GM12873 (cell line): ENCODE measurements at regions not wholly inside any gene's neighbourhood (a gene's known extent, or its start where the extent isn't known, plus 50 kb on each side); places are given as distances from the start of the nearest gene placed in this dataset.

Source experiments
- TF ChIP-seq, protein P1 (sequence below): IDR thresholded peaks from 2 replicates; pipeline ENCODE4 v1.5.1; 2012; ENCODE audit warnings: low read depth, mild to moderate bottlenecking, moderate library complexity, low read length, control low read depth; ENCODE audit not compliant: insufficient read depth; ENCODE audit errors: missing control alignments

DNA sequence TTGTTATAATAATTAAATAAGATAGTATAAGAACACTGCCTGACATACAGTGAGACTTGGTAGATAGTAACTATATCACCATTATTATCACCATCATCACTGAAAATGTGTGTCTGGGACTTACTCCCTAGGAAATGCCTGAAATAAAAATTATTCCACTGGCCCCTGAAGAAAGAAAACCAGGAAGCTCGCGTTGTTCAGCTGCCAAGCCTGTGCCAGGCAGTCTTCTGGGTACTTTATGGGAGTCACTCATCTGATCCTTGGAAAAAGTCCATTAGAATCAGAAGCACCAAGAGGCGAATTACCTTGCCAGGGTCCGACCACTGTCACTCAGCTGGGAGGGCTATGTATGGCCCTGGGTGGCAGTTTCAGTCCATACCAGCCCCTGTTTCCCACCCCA lies 220.3 kb upstream of the TPM1 start:
- TF ChIP-seq, protein P1, sequence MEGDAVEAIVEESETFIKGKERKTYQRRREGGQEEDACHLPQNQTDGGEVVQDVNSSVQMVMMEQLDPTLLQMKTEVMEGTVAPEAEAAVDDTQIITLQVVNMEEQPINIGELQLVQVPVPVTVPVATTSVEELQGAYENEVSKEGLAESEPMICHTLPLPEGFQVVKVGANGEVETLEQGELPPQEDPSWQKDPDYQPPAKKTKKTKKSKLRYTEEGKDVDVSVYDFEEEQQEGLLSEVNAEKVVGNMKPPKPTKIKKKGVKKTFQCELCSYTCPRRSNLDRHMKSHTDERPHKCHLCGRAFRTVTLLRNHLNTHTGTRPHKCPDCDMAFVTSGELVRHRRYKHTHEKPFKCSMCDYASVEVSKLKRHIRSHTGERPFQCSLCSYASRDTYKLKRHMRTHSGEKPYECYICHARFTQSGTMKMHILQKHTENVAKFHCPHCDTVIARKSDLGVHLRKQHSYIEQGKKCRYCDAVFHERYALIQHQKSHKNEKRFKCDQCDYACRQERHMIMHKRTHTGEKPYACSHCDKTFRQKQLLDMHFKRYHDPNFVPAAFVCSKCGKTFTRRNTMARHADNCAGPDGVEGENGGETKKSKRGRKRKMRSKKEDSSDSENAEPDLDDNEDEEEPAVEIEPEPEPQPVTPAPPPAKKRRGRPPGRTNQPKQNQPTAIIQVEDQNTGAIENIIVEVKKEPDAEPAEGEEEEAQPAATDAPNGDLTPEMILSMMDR, result no peak

DNA sequence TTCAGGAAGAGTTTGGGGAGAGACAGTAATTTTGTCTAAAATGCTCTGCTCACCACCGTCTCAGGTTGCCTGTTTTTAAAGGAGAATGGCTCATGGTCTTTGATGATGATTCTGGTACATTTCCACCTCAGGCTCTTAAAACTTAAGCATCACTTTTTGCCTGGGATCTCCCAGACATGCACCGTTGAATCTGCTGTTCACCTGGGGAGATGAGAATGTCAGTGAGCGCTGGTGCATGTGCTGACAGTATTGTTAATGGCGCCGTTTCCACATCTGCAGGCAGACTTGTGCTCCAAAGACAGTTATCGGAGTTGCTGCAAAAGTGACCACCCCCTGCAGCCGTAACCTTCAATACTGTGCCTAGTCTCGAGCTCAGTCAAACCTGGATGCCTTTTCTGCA lies 219.0 kb upstream of the TPM1 start:
- TF ChIP-seq, protein P1, result no peak

DNA sequence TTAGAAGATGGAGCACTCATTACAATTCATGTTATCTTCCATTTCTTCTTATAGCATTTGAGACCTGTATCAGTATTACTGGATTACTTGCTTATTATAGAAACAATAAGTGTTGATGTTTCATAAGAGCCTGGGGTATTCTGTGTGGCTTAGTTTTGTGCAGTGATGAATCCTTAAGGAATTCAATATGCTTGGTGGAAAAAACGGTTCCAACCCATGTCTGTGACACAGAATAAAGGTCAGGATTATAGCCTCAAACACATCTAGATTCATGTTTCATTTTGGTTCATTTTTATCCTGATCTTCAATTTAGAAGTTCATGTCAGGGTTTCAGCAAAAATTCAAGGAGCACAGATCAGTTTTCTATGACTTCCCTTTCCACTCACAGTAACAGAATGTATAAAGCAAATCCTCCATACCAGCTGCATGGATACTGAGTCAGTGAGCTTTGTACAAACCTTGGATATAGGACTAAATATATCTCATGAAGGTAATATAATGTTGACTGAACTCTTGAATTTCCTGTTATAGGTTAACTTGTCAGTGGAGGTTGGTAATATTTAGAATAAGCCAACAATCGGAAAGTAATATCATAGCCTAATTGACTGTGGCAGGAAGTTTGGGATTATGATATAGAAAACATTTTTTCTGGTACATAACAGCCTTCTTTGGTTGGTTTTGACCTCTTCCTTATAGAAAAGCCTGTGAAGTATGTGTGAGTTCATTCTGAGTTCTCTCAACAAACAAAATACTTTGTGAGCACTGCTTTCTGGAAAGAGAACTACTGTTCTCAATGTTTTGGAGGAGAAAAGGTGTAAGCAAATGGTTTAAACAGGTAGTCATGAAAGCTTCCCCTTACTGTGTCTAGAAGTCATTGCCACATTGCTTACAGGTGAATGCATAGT lies 218.2 kb upstream of the TPM1 start:
- TF ChIP-seq, protein P1, result no peak

DNA sequence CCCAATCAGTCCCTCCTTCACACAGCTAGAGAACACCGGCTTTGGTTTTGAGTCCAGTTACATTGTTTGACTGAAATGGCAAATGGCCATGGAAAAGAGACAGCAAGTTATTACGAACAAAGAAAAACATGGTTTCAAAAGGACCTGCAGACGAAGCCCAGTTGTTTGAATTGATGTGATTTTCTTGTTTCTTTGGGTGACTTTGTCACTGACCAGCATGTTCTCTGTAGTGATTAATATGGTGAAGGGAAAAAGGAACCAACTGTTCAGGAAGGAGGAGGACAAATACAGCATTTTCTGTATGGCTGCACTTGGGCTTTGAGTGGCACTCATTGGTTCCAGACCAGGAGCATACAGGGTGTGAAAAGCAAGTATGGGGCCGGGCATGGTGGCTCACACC lies 217.4 kb upstream of the TPM1 start:
- TF ChIP-seq, protein P1, result no peak

DNA sequence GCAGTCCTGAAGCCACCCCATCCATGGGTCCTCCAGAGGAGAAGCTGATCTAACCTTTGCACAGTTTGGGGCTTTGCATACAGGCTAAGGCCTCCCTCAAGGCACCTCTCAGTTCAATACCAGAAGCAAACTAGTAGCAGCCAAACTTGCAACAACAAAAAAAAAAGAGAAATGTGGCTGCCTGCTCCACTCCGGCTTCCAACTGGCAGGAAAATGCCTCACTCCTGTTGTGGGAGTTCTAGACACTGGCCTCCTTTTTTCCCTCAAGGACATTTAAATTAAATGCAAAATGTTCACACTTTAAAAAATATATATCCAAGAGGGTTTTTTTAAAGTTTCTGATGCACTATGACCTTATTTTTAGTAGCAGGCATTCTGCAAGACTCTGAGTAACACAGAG lies 216.0 kb upstream of the TPM1 start:
- TF ChIP-seq, protein P1, result no peak

DNA sequence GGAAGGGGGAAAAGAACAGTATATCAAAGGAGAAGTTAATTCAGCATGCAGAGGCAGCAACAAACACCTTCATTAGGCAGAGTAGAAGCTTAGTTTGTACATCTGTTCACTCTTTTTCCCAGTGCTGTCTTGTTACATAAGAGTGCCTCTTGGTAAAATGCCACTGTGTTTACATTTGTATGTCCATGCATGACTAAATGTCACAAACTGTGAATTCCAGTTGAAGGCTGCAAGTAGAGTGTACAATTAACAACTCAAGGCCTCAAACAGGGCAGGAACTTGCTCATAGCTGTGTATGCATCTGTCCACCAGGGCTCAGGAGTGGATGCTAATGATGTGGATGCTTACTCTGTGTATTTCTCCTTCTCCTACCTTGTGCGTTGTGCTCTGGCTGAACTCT lies 214.2 kb upstream of the TPM1 start:
- TF ChIP-seq, protein P1, result no peak

DNA sequence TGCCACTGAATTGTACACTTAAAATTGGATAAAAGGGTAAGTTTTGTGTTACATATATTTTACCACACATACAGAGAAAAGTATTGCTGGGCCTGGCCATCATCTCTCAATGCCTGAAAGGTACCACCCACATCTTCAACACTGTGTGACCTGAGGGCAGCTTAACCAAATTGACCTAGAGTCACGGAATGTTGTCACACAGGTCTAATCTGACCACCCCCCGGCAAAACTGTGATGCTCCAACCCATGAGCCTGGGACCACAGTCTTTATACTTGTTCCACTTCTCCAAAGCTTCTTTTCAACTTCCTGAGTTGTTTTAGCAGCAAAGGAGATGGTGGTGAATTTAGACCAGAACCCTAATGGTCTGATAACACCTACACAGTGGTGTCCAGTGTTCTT lies 210.3 kb upstream of the TPM1 start:
- TF ChIP-seq, protein P1, result no peak
